H9 (cell line): ENCODE measurements at regions not wholly inside any gene's neighbourhood (a gene's known extent, or its start where the extent isn't known, plus 50 kb on each side); places are given as distances from the start of the nearest gene placed in this dataset.

Source experiments
- DNase-seq: peaks from one replicate; pipeline ENCODE4 v3.0.0-alpha.2; 2017
- H2AFZ ChIP-seq: one replicate; pipeline ENCODE4 v1.6.1; 2013; ENCODE audit warnings: mild to moderate bottlenecking, low read length, control low read depth, moderate library complexity
- H2AK5ac ChIP-seq: 2 replicates; pipeline ENCODE4 v1.6.1; 2013; ENCODE audit warnings: low read length, control low read depth, mixed read lengths; ENCODE audit not compliant: insufficient read length
- H2BK120ac ChIP-seq: one replicate; pipeline ENCODE4 v1.6.1; 2013; ENCODE audit warnings: low read depth, mild to moderate bottlenecking, low read length, control low read depth, inconsistent platforms; ENCODE audit not compliant: poor library complexity, severe bottlenecking
- H2BK12ac ChIP-seq: 2 replicates; pipeline ENCODE4 v1.6.1; 2013; ENCODE audit warnings: low read length, control low read depth, mixed read lengths, low read depth; ENCODE audit not compliant: insufficient read length
- H2BK15ac ChIP-seq: 2 replicates; pipeline ENCODE4 v1.6.1; 2013; ENCODE audit warnings: low read depth, low read length, control low read depth
- H2BK20ac ChIP-seq: one replicate; pipeline ENCODE4 v1.6.1; 2013; ENCODE audit warnings: low read depth, mild to moderate bottlenecking, low read length, control low read depth, inconsistent platforms; ENCODE audit not compliant: poor library complexity, severe bottlenecking
- H2BK5ac ChIP-seq: 2 replicates; pipeline ENCODE4 v1.6.1; 2013; ENCODE audit warnings: low read length, control low read depth, mixed read lengths; ENCODE audit not compliant: insufficient read length
- H3K14ac ChIP-seq: 2 replicates; pipeline ENCODE4 v1.6.1; 2013; ENCODE audit warnings: low read length, control low read depth; ENCODE audit not compliant: insufficient read depth
- H3K18ac ChIP-seq: 2 replicates; pipeline ENCODE4 v1.6.1; 2013; ENCODE audit warnings: low read depth, mild to moderate bottlenecking, mixed read lengths, low read length, control low read depth; ENCODE audit not compliant: insufficient read length
- H3K23ac ChIP-seq: 2 replicates; pipeline ENCODE4 v1.6.1; 2013; ENCODE audit warnings: low read length, control low read depth, mixed read lengths, low read depth; ENCODE audit not compliant: insufficient read length
- H3K23me2 ChIP-seq: 2 replicates; pipeline ENCODE4 v1.6.1; 2013; ENCODE audit warnings: low read depth, mild to moderate bottlenecking, mixed read lengths, low read length, control low read depth; ENCODE audit not compliant: insufficient read length, poor library complexity, severe bottlenecking
- H3K27ac ChIP-seq: 2 replicates; pipeline ENCODE4 v1.5.1; 2013; ENCODE audit warnings: low read length, control low read depth, mixed read lengths, low read depth; ENCODE audit not compliant: insufficient read length
- H3K27me3 ChIP-seq: 2 replicates; pipeline ENCODE4 v1.6.1; 2013; ENCODE audit warnings: low read length, control low read depth, inconsistent platforms; ENCODE audit not compliant: insufficient read depth
- H3K4ac ChIP-seq: 2 replicates; pipeline ENCODE4 v1.6.1; 2013; ENCODE audit warnings: low read depth, mild to moderate bottlenecking, control low read depth, inconsistent platforms, low read length, moderate library complexity
- H3K4me1 ChIP-seq: 2 replicates; pipeline ENCODE4 v1.6.1; 2013; ENCODE audit warnings: low read length, control low read depth, inconsistent platforms; ENCODE audit not compliant: insufficient read depth
- H3K4me2 ChIP-seq: 2 replicates; pipeline ENCODE4 v1.6.1; 2013; ENCODE audit warnings: low read length, control low read depth, mixed read lengths; ENCODE audit not compliant: insufficient read length, insufficient read depth
- H3K56ac ChIP-seq: 2 replicates; pipeline ENCODE4 v1.6.1; 2013; ENCODE audit warnings: low read depth, mild to moderate bottlenecking, mixed read lengths, low read length, control low read depth; ENCODE audit not compliant: insufficient read length
- H3K79me1 ChIP-seq: 2 replicates; pipeline ENCODE4 v1.6.1; 2013; ENCODE audit warnings: low read depth, mild to moderate bottlenecking, moderate library complexity, low read length, control low read depth, inconsistent platforms; ENCODE audit not compliant: insufficient read depth, poor library complexity, severe bottlenecking
- H3K79me2 ChIP-seq: 2 replicates; pipeline ENCODE4 v1.6.1; 2013; ENCODE audit warnings: low read length, control low read depth, inconsistent platforms; ENCODE audit not compliant: insufficient read depth
- H3K9ac ChIP-seq: 2 replicates; pipeline ENCODE4 v1.6.1; 2013; ENCODE audit warnings: low read length, control low read depth, mixed read lengths; ENCODE audit not compliant: insufficient read length; ENCODE audit errors: extremely low read depth
- H3K9me3 ChIP-seq: one replicate; pipeline ENCODE4 v1.6.1; 2013; ENCODE audit warnings: low read depth, low read length, inconsistent platforms; ENCODE audit not compliant: control insufficient read depth
- H3T11ph ChIP-seq: one replicate; pipeline ENCODE4 v1.6.1; 2013; ENCODE audit warnings: mild to moderate bottlenecking, low read length, control low read depth, inconsistent platforms
- H4K20me1 ChIP-seq: one replicate; pipeline ENCODE4 v1.6.1; 2013; ENCODE audit not compliant: control insufficient read depth, insufficient read length, insufficient read depth
- H4K5ac ChIP-seq: 2 replicates; pipeline ENCODE4 v1.6.1; 2013; ENCODE audit warnings: low read depth, mild to moderate bottlenecking, mixed read lengths, low read length, control low read depth; ENCODE audit not compliant: insufficient read length
- H4K8ac ChIP-seq: replicated peaks from 2 replicates; pipeline ENCODE4 v1.6.1; 2013; ENCODE audit warnings: low read length, control low read depth, mixed read lengths, low read depth; ENCODE audit not compliant: insufficient read length
- H4K91ac ChIP-seq: 2 replicates; pipeline ENCODE4 v1.6.1; 2013; ENCODE audit warnings: low read depth, mild to moderate bottlenecking, moderate library complexity, mixed read lengths, low read length, control low read depth; ENCODE audit not compliant: insufficient read length
- H3K27ac Mint-ChIP-seq, 3 experiments: 2 replicates in 2 of 3; 3 replicates in 1 of 3; pipeline ENCODE4 v1.8.0; 2020 to 2021; ENCODE audit warnings: mixed read lengths in 3 of 3, mild to moderate bottlenecking in 1 of 3, moderate library complexity in 1 of 3
- H3K27me3 Mint-ChIP-seq: 2 replicates; pipeline ENCODE4 v1.8.0; 2021; ENCODE audit warnings: low read depth, mild to moderate bottlenecking, moderate library complexity, mixed read lengths
- H3K36me3 Mint-ChIP-seq, 3 experiments: 2 replicates in 2 of 3; 3 replicates in 1 of 3; pipeline ENCODE4 v1.8.0; 2020 to 2021; ENCODE audit warnings: low read depth in 3 of 3, mixed read lengths in 3 of 3; ENCODE audit not compliant: insufficient read depth in 1 of 3
- H3K4me1 Mint-ChIP-seq, 2 experiments: 2 replicates each; pipeline ENCODE4 v1.8.0; 2020; ENCODE audit warnings: mixed read lengths in 2 of 2
- H3K4me3 Mint-ChIP-seq, 2 experiments: 2 replicates in 1 of 2; 3 replicates in 1 of 2; pipeline ENCODE4 v1.8.0; 2020 to 2021; ENCODE audit warnings: mild to moderate bottlenecking in 2 of 2, mixed read lengths in 2 of 2, moderate library complexity in 1 of 2
- H3K9me3 Mint-ChIP-seq, 2 experiments: 2 replicates in 1 of 2; 3 replicates in 1 of 2; pipeline ENCODE4 v1.8.0; 2020; ENCODE audit warnings: mild to moderate bottlenecking in 2 of 2, mixed read lengths in 2 of 2, moderate library complexity in 1 of 2
- CTCF ChIP-seq: fragments of 200-600 bp; sonication (generic); conservative IDR thresholded peaks from 3 replicates; pipeline ENCODE4 v1.8.0; 2021; ENCODE audit warnings: antibody characterized with exemption, mild to moderate bottlenecking
- WGBS: extraction: QIAGEN DNeasy Blood & Tissue Kit; methylation state at CpG from one replicate; pipeline ENCODE4 v1.1.7; 2013; ENCODE audit warnings: missing lambda C conversion rate, low lambda C conversion rate, mixed read lengths; ENCODE audit not compliant: insufficient read length; ENCODE audit errors: extremely low coverage; 5-methylcytosine and 5-hydroxymethylcytosine counted together

GRCh38 chr4:81883004-81883403 lies 411.3 kb upstream of the RASGEF1B start:
- no peaks in the 10 kb centered on the region for H3K4me1 Mint-ChIP-seq
- no peak overlapping the region for H2BK120ac ChIP-seq
- H3K27me3 ChIP-seq: no peaks in the 10 kb centered on the region

More at GRCh38 chr4:81883004-81883403, 411.3 kb upstream of the RASGEF1B start:
- Mint-ChIP-seq H3K9me3 (no peaks in the 10 kb centered on the region; a peak in 1 of 5 replicates), H3K4me3 (no peak overlapping the region), H3K36me3 (no peaks in the 10 kb centered on the region), H3K27me3 (no peaks in the 10 kb centered on the region), H3K27ac (no peak overlapping the region)
- Histone ChIP-seq H3K4me2 (no peak overlapping the region), H3K18ac (no peak overlapping the region), H3T11ph (no peak overlapping the region), H4K5ac (no peak overlapping the region), H2BK20ac (no peak overlapping the region), H3K56ac (no peak overlapping the region), H3K79me1 (no peaks in the 10 kb centered on the region), H3K9me3 (no peaks in the 10 kb centered on the region), H3K4ac (no peak overlapping the region), H3K27ac (no peak overlapping the region), H3K4me1 (no peaks in the 10 kb centered on the region), H2AFZ (no peak overlapping the region), H3K23me2 (no peaks in the 10 kb centered on the region), H2BK5ac (no peak overlapping the region), H3K9ac (no peak overlapping the region), H4K8ac (no peak overlapping the region), H2BK12ac (no peak overlapping the region), H4K20me1 (no peaks in the 10 kb centered on the region), H3K23ac (no peak overlapping the region), H2BK15ac (no peak overlapping the region), H2AK5ac (no peak overlapping the region), H3K14ac (no peak overlapping the region), H3K79me2 (no peaks in the 10 kb centered on the region; the same call in 1 of the 2 replicates), H4K91ac (no peak overlapping the region)
- no CpG with 5 or more reads among the region's 1 CpG for WGBS
- no peak for DNase-seq
- no peak for TF ChIP-seq CTCF
